Adrenal gland (tissue), 9 donors: ENCODE measurements at regions not wholly inside any gene's neighbourhood (a gene's known extent, or its start where the extent isn't known, plus 50 kb on each side); places are given as distances from the start of the nearest gene placed in this dataset.

Experiments
- DNase-seq, 7 donors: peaks; one replicate each; pipeline ENCODE4 v3.0.0-alpha.2; 2019 to 2020
- H3K27ac ChIP-seq, 5 donors: fragments of 200-600 bp; sonication (generic) in 4 of 5; 1 replicate in 3 of 5; 2 replicates in 2 of 5; pipeline versions ENCODE4 v1.5.1 to v1.8.0; 2016 to 2020; ENCODE audit warnings: mild to moderate bottlenecking in 1 of 5
- H3K27me3 ChIP-seq: fragments of 200-600 bp; 2 replicates; pipeline ENCODE4 v1.8.0; 2021
- H3K36me3 ChIP-seq, 2 donors: fragments of 200-600 bp; replicated peaks in 1 of 2; 1 replicate in 1 of 2; 2 replicates in 1 of 2; pipeline versions ENCODE4 v1.5.1 to v1.8.0; 2018 to 2022
- H3K4me1 ChIP-seq, 2 donors: fragments of 200-600 bp; replicated peaks in 1 of 2; 1 replicate in 1 of 2; 2 replicates in 1 of 2; pipeline versions ENCODE4 v1.5.1 to v1.8.0; 2018 to 2021
- H3K4me3 ChIP-seq, 4 donors: fragments of 200-600 bp; sonication (generic) in 3 of 4; one replicate each; pipeline ENCODE4 v1.5.1; 2016 to 2018
- H3K9me3 ChIP-seq, 3 donors: fragments of 200-600 bp; sonication (generic) in 1 of 3; replicated peaks in 1 of 3; 1 replicate in 2 of 3; 2 replicates in 1 of 3; pipeline versions ENCODE4 v1.5.1 to v1.8.0; 2016 to 2021
- CTCF ChIP-seq, 6 experiments: fragments of 450-650 bp in 4 of 6; fragments of 200-600 bp in 2 of 6; sonication (generic) in 1 of 6; IDR thresholded peaks; 1 replicate in 5 of 6; 2 replicates in 1 of 6; pipeline versions ENCODE4 v1.5.1 to v1.8.0; 2016 to 2021; ENCODE audit warnings: antibody characterized with exemption in 6 of 6, mild to moderate bottlenecking in 2 of 6, moderate library complexity in 1 of 6
- POLR2A ChIP-seq, 2 donors: fragments of 450-650 bp; IDR thresholded peaks; one replicate each; pipeline ENCODE4 v1.6.1; 2017; ENCODE audit warnings: antibody characterized with exemption in 2 of 2, mild to moderate bottlenecking in 2 of 2, moderate library complexity in 1 of 2
- WGBS, 4 donors: extraction: QIAGEN DNeasy Blood & Tissue Kit in 2 of 4; methylation state at CpG; one replicate each; pipeline versions ENCODE4 v1.1.5 to v1.1.7; 2013 to 2017; 5-methylcytosine and 5-hydroxymethylcytosine counted together
- intact Hi-C, 2 donors: fragments of 100-400 bp; cut with DNase I; formaldehyde crosslinking; loops; one replicate each; pipeline versions ENCODE4 v1.14.1 to v1.15.0; 2022 to 2023
- donor health status: healthy with polysubstance abuse.
- donor health status: Bipolar disorder and iron deficiency.
- donor health status: DM: yes; HTN: yes; CAD: no.
- donor health status: DM: no; HTN: no; CAD: no.
- donor health status: DM: no; HTN: no; CAD: no.

GRCh38 chr9:113653746-113654604, 190.4 kb downstream of the RGS3 start:
- intact Hi-C loops, result loop anchor here (2.0 kb wide), 1 partner anchor 63 kb away; no protein-coding TSS in a partner anchor

GRCh38 chr9:113654605-113655428, 191.3 kb downstream of the RGS3 start:
- Histone ChIP-seq H3K9me3 (no peaks in the 10 kb centered on the region), H3K4me3 (no peak overlapping the region), H3K36me3 (no peaks in the 10 kb centered on the region), H3K27ac (peak overlapping the region in 3 of 5 donors; percentile 43 to 80 (median 62)), H3K4me1 (peaks cover 3 to 16% of the 10 kb centered on the region in 2 donors), H3K27me3 (no peaks in the 10 kb centered on the region)
- 53 to 66% (median 61%) methylated on average over 13 of the region's 13 CpGs for WGBS, 4 donors
- intact Hi-C loops, result loop anchor here (2.0 to 5.0 kb wide), 2 partner anchors 64 to 208 kb away; no protein-coding TSS in a partner anchor
- peak in 6 of 7 donors; percentile 42 to 84 (median 60) for DNase-seq
- TF ChIP-seq POLR2A (IDR thresholded peaks at IDR 0.05) (no peak), CTCF (IDR thresholded peaks at IDR 0.05) (no peak)

More at GRCh38 chr9:113653746-113654604, 190.4 kb downstream of the RGS3 start:
- peak in 4 of 7 donors; percentile 17 to 48 (median 27) for DNase-seq
- Histone ChIP-seq H3K27me3 (no peaks in the 10 kb centered on the region), H3K4me3 (no peak overlapping the region), H3K27ac (peak overlapping the region in 2 of 5 donors; percentile 62 to 80), H3K4me1 (peaks cover 3 to 19% of the 10 kb centered on the region in 2 donors), H3K9me3 (no peaks in the 10 kb centered on the region), H3K36me3 (no peaks in the 10 kb centered on the region)
- no peak for TF ChIP-seq CTCF (IDR thresholded peaks at IDR 0.05)
- TF ChIP-seq POLR2A (IDR thresholded peaks at IDR 0.05), result no peak
- 56 to 64% (median 62%) methylated on average over 11 of the region's 11 CpGs for WGBS, 4 donors

- H3K9me3 ChIP-seq, result no peaks in the 10 kb centered on the region
- H3K36me3 ChIP-seq, result no peaks in the 10 kb centered on the region
- intact Hi-C loops, result loop anchor here (2.0 to 5.0 kb wide), 2 partner anchors 208 to 210 kb away; no protein-coding TSS in a partner anchor
- H3K27ac ChIP-seq, result no peak overlapping the region
- no peak for TF ChIP-seq CTCF (IDR thresholded peaks at IDR 0.05)
- TF ChIP-seq POLR2A (IDR thresholded peaks at IDR 0.05), result no peak
- DNase-seq, result peak in 3 of 7 donors; percentile 10 to 24 (median 14)
- WGBS, 4 donors, result 49 to 58% (median 55%) methylated on average over 18 to 21 of the region's 21 CpGs
- H3K4me3 ChIP-seq, result no peak overlapping the region
- H3K27me3 ChIP-seq, result no peaks in the 10 kb centered on the region
- peaks cover 3 to 16% of the 10 kb centered on the region in 2 donors for H3K4me1 ChIP-seq
Observed at GRCh38 chr9:113656771-113657670, 193.5 kb downstream of the RGS3 start.
